H1 (cell line): ENCODE measurements at regions not wholly inside any gene's neighbourhood (a gene's known extent, or its start where the extent isn't known, plus 50 kb on each side); places are given as distances from the start of the nearest gene placed in this dataset.

Source experiments
- CTCF ChIA-PET: fragments of 300-600 bp; sonication (Branson Sonifier 250); formaldehyde crosslinking; loops from one replicate; lab custom pipeline; 2021; ENCODE audit not compliant: partially characterized antibody; lab: Charles Lee
- POLR2A ChIA-PET: fragments of 300-600 bp; sonication (Branson Sonifier 250); formaldehyde crosslinking; loops from one replicate; lab custom pipeline; 2021; ENCODE audit warnings: inconsistent platforms; ENCODE audit not compliant: partially characterized antibody; lab: Charles Lee
- DNase-seq, 2 experiments: peaks; one replicate each; pipeline versions ENCODE4 v3.0.0 to v3.0.0-alpha.2; 2010 to 2022; ENCODE audit warnings: low spot score in 2 of 2, low read depth in 1 of 2, mixed read lengths in 1 of 2
- FAIRE-seq: peaks from 2 replicates; lab custom pipeline; 2011; peaks lifted over from hg19 to GRCh38; lab: Jason Lieb, UNC
- H2AFZ ChIP-seq: 2 replicates; pipeline ENCODE4 v1.8.1; 2012; ENCODE audit warnings: low read length, inconsistent platforms
- H2AK5ac ChIP-seq: 2 replicates; pipeline ENCODE4 v1.6.1; 2013; ENCODE audit warnings: low read depth, low read length
- H2BK120ac ChIP-seq: replicated peaks from 2 replicates; pipeline ENCODE3; 2013; ENCODE audit warnings: low read depth, low read length, inconsistent platforms
- H2BK12ac ChIP-seq: 2 replicates; pipeline ENCODE4 v1.6.1; 2013; ENCODE audit warnings: low read depth, low read length
- H2BK15ac ChIP-seq: 2 replicates; pipeline ENCODE4 v1.6.1; 2013; ENCODE audit warnings: low read length
- H2BK20ac ChIP-seq: 2 replicates; pipeline ENCODE4 v1.6.1; 2013; ENCODE audit warnings: low read length
- H2BK5ac ChIP-seq: 2 replicates; pipeline ENCODE4 v1.6.1; 2013; ENCODE audit warnings: low read depth, low read length
- H3K14ac ChIP-seq: 2 replicates; pipeline ENCODE4 v1.6.1; 2013; ENCODE audit warnings: inconsistent platforms; ENCODE audit not compliant: insufficient read length
- H3K18ac ChIP-seq: 2 replicates; pipeline ENCODE4 v1.6.1; 2013; ENCODE audit warnings: low read length; ENCODE audit errors: extremely low read depth
- H3K23ac ChIP-seq: 2 replicates; pipeline ENCODE4 v1.6.1; 2013; ENCODE audit warnings: inconsistent platforms; ENCODE audit not compliant: insufficient read length
- H3K23me2 ChIP-seq: 2 replicates; pipeline ENCODE4 v1.6.1; 2013; ENCODE audit warnings: low read depth, low read length
- H3K27ac ChIP-seq: 2 replicates; pipeline ENCODE4 v1.6.1; 2011; ENCODE audit warnings: low read depth, low read length, inconsistent platforms
- H3K27me3 ChIP-seq, 4 experiments: replicated peaks in 1 of 4; 1 replicate in 1 of 4; 2 replicates in 3 of 4; pipeline versions ENCODE4 v1.6.1 to v1.8.1; 2011 to 2013; ENCODE audit warnings: low read length in 3 of 4, mild to moderate bottlenecking in 3 of 4, inconsistent platforms in 2 of 4, mixed read lengths in 2 of 4, moderate library complexity in 1 of 4; ENCODE audit not compliant: control insufficient read depth in 3 of 4, insufficient read depth in 3 of 4; ENCODE audit errors: extremely low read depth in 1 of 4
- H3K36me3 ChIP-seq, 4 experiments: 2 replicates each; pipeline versions ENCODE4 v1.6.1 to v1.8.1; 2011 to 2013; ENCODE audit warnings: mild to moderate bottlenecking in 4 of 4, low read length in 3 of 4, moderate library complexity in 2 of 4, control low read depth in 1 of 4, inconsistent platforms in 1 of 4; ENCODE audit not compliant: insufficient read depth in 4 of 4, control insufficient read depth in 2 of 4
- H3K4ac ChIP-seq: replicated peaks from 2 replicates; pipeline ENCODE3; 2013; ENCODE audit warnings: low read length, low read depth, mixed read lengths, inconsistent platforms; ENCODE audit not compliant: insufficient read length
- H3K4me1 ChIP-seq, 4 experiments: replicated peaks in 1 of 4; 1 replicate in 1 of 4; 2 replicates in 3 of 4; pipeline versions ENCODE4 v1.6.1 to v1.8.1; 2011 to 2013; ENCODE audit warnings: low read length in 3 of 4, inconsistent platforms in 2 of 4, mixed read lengths in 1 of 4; ENCODE audit not compliant: insufficient read depth in 4 of 4, control insufficient read depth in 3 of 4
- H3K4me2 ChIP-seq, 2 experiments: 2 replicates each; pipeline versions ENCODE4 v1.6.1 to v1.8.1; 2011 to 2013; ENCODE audit warnings: low read depth in 2 of 2, low read length in 2 of 2, control low read depth in 1 of 2, inconsistent platforms in 1 of 2, mild to moderate bottlenecking in 1 of 2; ENCODE audit not compliant: insufficient read depth in 1 of 2
- H3K4me3 ChIP-seq, 4 experiments: fragments of 200-600, 300-600 bp in 1 of 4; sonication (generic), shearing (Covaris generic), sonication (Bioruptor Twin) in 1 of 4; 2 replicates each; pipeline versions ENCODE4 v1.5.1 to v1.8.1; 2011 to 2016; ENCODE audit warnings: low read length in 4 of 4, low read depth in 3 of 4, control low read depth in 2 of 4, inconsistent platforms in 2 of 4, mild to moderate bottlenecking in 2 of 4, mixed read lengths in 1 of 4, moderate library complexity in 1 of 4; ENCODE audit not compliant: insufficient read depth in 2 of 4; ENCODE audit errors: extremely low read depth in 1 of 4
- H3K56ac ChIP-seq: replicated peaks from 2 replicates; pipeline ENCODE3; 2013; ENCODE audit warnings: low read depth, mild to moderate bottlenecking, mixed read lengths, low read length, inconsistent platforms; ENCODE audit not compliant: insufficient read length
- H3K79me1 ChIP-seq: 2 replicates; pipeline ENCODE4 v1.6.1; 2013; ENCODE audit warnings: low read depth, low read length, control low read depth
- H3K79me2 ChIP-seq, 2 experiments: 2 replicates each; pipeline versions ENCODE4 v1.6.1 to v1.8.1; 2012 to 2013; ENCODE audit warnings: low read length in 2 of 2, mild to moderate bottlenecking in 2 of 2, inconsistent platforms in 1 of 2; ENCODE audit not compliant: insufficient read depth in 2 of 2, control insufficient read depth in 1 of 2
- H3K9ac ChIP-seq, 4 experiments: replicated peaks in 1 of 4; 1 replicate in 1 of 4; 2 replicates in 3 of 4; pipeline versions ENCODE4 v1.6.1 to v1.8.1; 2011 to 2013; ENCODE audit warnings: low read depth in 3 of 4, low read length in 3 of 4, control low read depth in 2 of 4, mild to moderate bottlenecking in 2 of 4, moderate library complexity in 2 of 4, inconsistent platforms in 1 of 4; ENCODE audit errors: extremely low read depth in 1 of 4
- H3K9me3 ChIP-seq, 2 experiments: 2 replicates each; pipeline versions ENCODE4 v1.6.1 to v1.8.1; 2012 to 2013; ENCODE audit warnings: mild to moderate bottlenecking in 2 of 2, moderate library complexity in 2 of 2, control low read depth in 1 of 2, inconsistent platforms in 1 of 2, low read depth in 1 of 2, low read length in 1 of 2, mixed read lengths in 1 of 2; ENCODE audit not compliant: insufficient read depth in 2 of 2
- H4K20me1 ChIP-seq, 2 experiments: replicated peaks in 1 of 2; 2 replicates each; pipeline versions ENCODE3 to v1.8.1; 2011 to 2013; ENCODE audit warnings: inconsistent platforms in 2 of 2, low read length in 2 of 2, mild to moderate bottlenecking in 1 of 2; ENCODE audit not compliant: insufficient read depth in 2 of 2, control insufficient read depth in 1 of 2
- H4K5ac ChIP-seq: 2 replicates; pipeline ENCODE4 v1.6.1; 2013; ENCODE audit warnings: low read length, low read depth, mixed read lengths, inconsistent platforms; ENCODE audit not compliant: insufficient read length
- H4K8ac ChIP-seq: 2 replicates; pipeline ENCODE4 v1.8.0; 2013; ENCODE audit warnings: mild to moderate bottlenecking, moderate library complexity, low read length, inconsistent platforms; ENCODE audit not compliant: insufficient read depth; ENCODE audit errors: extremely low read depth
- H4K91ac ChIP-seq: replicated peaks from 2 replicates; pipeline ENCODE3; 2013; ENCODE audit warnings: low read length, mixed read lengths, inconsistent platforms; ENCODE audit not compliant: insufficient read length
- ASH2L ChIP-seq: fragments of 200-600, 300-600 bp; sonication (generic); IDR thresholded peaks from one replicate; pipeline ENCODE4 v1.7.1; 2017; ENCODE audit warnings: low read length
- CEBPB ChIP-seq: IDR thresholded peaks from 2 replicates; pipeline ENCODE4 v1.6.1; 2012; ENCODE audit warnings: low read depth, low read length
- CHD1 ChIP-seq: IDR thresholded peaks from 2 replicates; pipeline ENCODE4 v1.6.1; 2012; ENCODE audit warnings: low read depth, low read length, improper control_type of control experiment
- CHD2 ChIP-seq: IDR thresholded peaks from 2 replicates; pipeline ENCODE4 v1.6.1; 2012; ENCODE audit warnings: low read length, improper control_type of control experiment
- CREB1 ChIP-seq: IDR thresholded peaks from 2 replicates; pipeline ENCODE4 v1.6.1; 2012; ENCODE audit warnings: inconsistent platforms
- GTF2F1 ChIP-seq: IDR thresholded peaks from 2 replicates; pipeline ENCODE4 v1.6.1; 2012; ENCODE audit warnings: low read depth, low read length, improper control_type of control experiment, borderline replicate concordance
- HDAC2 ChIP-seq, 2 experiments: fragments of 300-600 bp in 1 of 2; sonication (generic) in 1 of 2; IDR thresholded peaks; 2 replicates each; pipeline ENCODE4 v1.6.1; 2011 to 2012; ENCODE audit warnings: low read depth in 2 of 2, low read length in 2 of 2, mild to moderate bottlenecking in 2 of 2, moderate library complexity in 2 of 2, borderline replicate concordance in 1 of 2, inconsistent platforms in 1 of 2
- HDAC6 ChIP-seq: IDR thresholded peaks from one replicate; pipeline ENCODE4 v1.7.1; 2012; ENCODE audit warnings: low read depth, mild to moderate bottlenecking, inconsistent platforms, low read length, moderate library complexity
- SAP30 ChIP-seq: fragments of 300-600 bp; sonication (generic); IDR thresholded peaks from 2 replicates; pipeline ENCODE4 v1.7.1; 2012; ENCODE audit warnings: low read length, moderate library complexity, mild to moderate bottlenecking, inconsistent platforms; ENCODE audit not compliant: insufficient read depth, insufficient replicate concordance
- SIN3A ChIP-seq, 2 experiments: IDR thresholded peaks in 1 of 2; conservative IDR thresholded peaks in 1 of 2; 2 replicates each; pipeline ENCODE4 v1.6.1; 2011 to 2012; ENCODE audit warnings: low read length in 2 of 2, improper control_type of control experiment in 1 of 2, low read depth in 1 of 2, mild to moderate bottlenecking in 1 of 2
- SRF ChIP-seq: IDR thresholded peaks from 2 replicates; pipeline ENCODE4 v1.6.1; 2011; ENCODE audit warnings: mild to moderate bottlenecking, low read depth, low read length, moderate library complexity
- USF2 ChIP-seq: IDR thresholded peaks from 2 replicates; pipeline ENCODE4 v1.6.1; 2011; ENCODE audit warnings: low read length, improper control_type of control experiment
- YY1 ChIP-seq: IDR thresholded peaks from 2 replicates; pipeline ENCODE4 v1.6.1; 2011; ENCODE audit warnings: low read depth, mild to moderate bottlenecking, low read length
- WGBS, 2 experiments: shearing (Covaris generic) in 1 of 2; methylation state at CpG; one replicate each; pipeline versions ENCODE4 v1.1.6 to v1.1.7; 2013 to 2015; ENCODE audit warnings: low lambda C conversion rate in 2 of 2, mixed read lengths in 2 of 2, inconsistent platforms in 1 of 2, low coverage in 1 of 2, missing lambda C conversion rate in 1 of 2; ENCODE audit not compliant: insufficient replicate concordance in 2 of 2, insufficient coverage in 1 of 2, insufficient read length in 1 of 2; ENCODE audit errors: extremely low coverage in 1 of 2, missing lambda C conversion rate in 1 of 2; 5-methylcytosine and 5-hydroxymethylcytosine counted together

- Histone ChIP-seq H3K9me3 (no peaks in the 10 kb centered on the region), H4K91ac (no peak overlapping the region), H3K4ac (no peak overlapping the region), H3K79me1 (no peaks in the 10 kb centered on the region; the same call in 1 of the 2 replicates), H2BK120ac (no peak overlapping the region), H3K23ac (no peak overlapping the region), H3K4me1 (no peaks in the 10 kb centered on the region), H4K20me1 (no peaks in the 10 kb centered on the region), H2BK5ac (no peak overlapping the region), H3K9ac (no peak overlapping the region), H2AK5ac (no peak overlapping the region), H3K36me3 (no peaks in the 10 kb centered on the region), H3K14ac (no peak overlapping the region), H3K4me2 (no peak overlapping the region), H4K5ac (no peak overlapping the region), H3K23me2 (no peaks in the 10 kb centered on the region; the same call in 1 of the 2 replicates), H3K27me3 (no peaks in the 10 kb centered on the region; a peak in 1 of 7 replicates), H2BK12ac (no peak overlapping the region), H2AFZ (no peak overlapping the region), H3K27ac (no peak overlapping the region), H4K8ac (no peak overlapping the region), H2BK15ac (no peak overlapping the region), H3K4me3 (no peak overlapping the region), H3K18ac (no peak overlapping the region), H3K79me2 (no peaks in the 10 kb centered on the region), H2BK20ac (no peak overlapping the region), H3K56ac (no peak overlapping the region)
- POLR2A ChIA-PET = no interaction called here
- no peak for FAIRE-seq
- CTCF ChIA-PET = no interaction called here
- 86% methylated on average over 5 of the region's 5 CpGs; no CpG with 5 or more reads in 1 of the 2 experiments for WGBS, 2 experiments
- DNase-seq = no peak
- no peak for TF ChIP-seq SAP30
- no peak for TF ChIP-seq HDAC2 (IDR thresholded peaks at IDR 0.05; ENCODE audit: borderline replicate concordance in 1 of 2, low read depth in 2 of 2, low read length in 2 of 2)
- no peak for TF ChIP-seq GTF2F1
- TF ChIP-seq YY1 = no peak
- TF ChIP-seq CEBPB = no peak
- no peak for TF ChIP-seq CHD2
- no peak for TF ChIP-seq SRF
- no peak for TF ChIP-seq CHD1
- TF ChIP-seq CREB1 = no peak
- TF ChIP-seq HDAC6 = no peak
- no peak for TF ChIP-seq ASH2L
- TF ChIP-seq USF2 = no peak
- no peak for TF ChIP-seq SIN3A (conservative IDR thresholded peaks at IDR 0.05 in 1 of 2, IDR thresholded peaks at IDR 0.05 in 1 of 2; ENCODE audit: low read depth in 1 of 2, low read length in 2 of 2)
These were observed 492.1 kb upstream of the CADM1 start for GRCh38 chr11:115996125-115996807.
